HepG2 (cell line): ENCODE measurements at regions not wholly inside any gene's neighbourhood (a gene's known extent, or its start where the extent isn't known, plus 50 kb on each side); places are given as distances from the start of the nearest gene placed in this dataset.

Experiments
- ATAC-seq: fragments of 200-7000 bp; cut with Tn5 transposase; 3 replicates; pipeline ENCODE4 v1.9.1; 2020; ENCODE audit warnings: mild to moderate bottlenecking, moderate library complexity
- BruUV-seq: library from RNA; stranded (reverse); fragments of 400-500 nt; replicated peaks from 2 replicates; lab custom pipeline; 2021; lab: Mats Ljungman, UMichigan
- CTCF ChIA-PET: fragments of 300-600 bp; formaldehyde crosslinking; extraction: SDS; loops from one replicate; lab custom pipeline; 2021; ENCODE audit warnings: low total read pairs, inconsistent platforms, low intra/inter-chr PET ratio; lab: Yijun Ruan, JAX
- POLR2A ChIA-PET: fragments of 350-600 bp; sonication (Branson Sonifier 250); formaldehyde crosslinking; loops from one replicate; lab custom pipeline; 2020; ENCODE audit warnings: antibody characterized with exemption, inconsistent platforms; lab: Yijun Ruan, JAX
- DNase-seq: peaks from one replicate; pipeline ENCODE4 v3.0.0-alpha.2; 2015; ENCODE audit warnings: low spot score
- FAIRE-seq: peaks from 3 replicates; lab custom pipeline; 2011; peaks lifted over from hg19 to GRCh38; lab: Jason Lieb, UNC
- H2AFZ ChIP-seq: one replicate; pipeline ENCODE4 v1.6.1; 2011; ENCODE audit warnings: low read length, inconsistent platforms
- H3K27ac ChIP-seq: fragments of 300-600 bp; 3 replicates; pipeline ENCODE4 v1.8.0; 2011; ENCODE audit warnings: mixed run types, mild to moderate bottlenecking, mixed read lengths, low read length, inconsistent platforms; ENCODE audit not compliant: insufficient read depth; ENCODE audit errors: extremely low read length
- H3K27me3 ChIP-seq, 2 experiments: fragments of 200-600 bp in 1 of 2; 2 replicates in 1 of 2; 3 replicates in 1 of 2; pipeline versions ENCODE4 v1.6.0 to v1.8.0; 2011; ENCODE audit warnings: low read length in 2 of 2, mild to moderate bottlenecking in 2 of 2, moderate library complexity in 2 of 2, inconsistent platforms in 1 of 2; ENCODE audit not compliant: insufficient read depth in 2 of 2, control insufficient read depth in 1 of 2
- H3K36me3 ChIP-seq, 2 experiments: fragments of 200-600 bp in 1 of 2; replicated peaks in 1 of 2; 2 replicates in 1 of 2; 3 replicates in 1 of 2; pipeline versions ENCODE4 v1.5.1 to v1.8.0; 2011; ENCODE audit warnings: low read length in 2 of 2, inconsistent platforms in 1 of 2; ENCODE audit not compliant: insufficient read depth in 2 of 2, control insufficient read depth in 1 of 2
- H3K4me1 ChIP-seq: 2 replicates; pipeline ENCODE4 v1.5.1; 2012; ENCODE audit warnings: low read length, inconsistent platforms; ENCODE audit not compliant: insufficient read depth
- H3K4me2 ChIP-seq: 2 replicates; pipeline ENCODE4 v1.6.0; 2011; ENCODE audit warnings: low read depth, low read length, inconsistent platforms
- H3K4me3 ChIP-seq, 3 experiments: fragments of 200-600 bp in 1 of 3; sonication (generic), shearing (Covaris generic) in 1 of 3; replicated peaks in 1 of 3; 2 replicates each; pipeline ENCODE4 v1.5.1; 2011 to 2016; ENCODE audit warnings: low read length in 3 of 3, inconsistent platforms in 2 of 3, low read depth in 2 of 3, mild to moderate bottlenecking in 2 of 3, control low read depth in 1 of 3, mixed read lengths in 1 of 3; ENCODE audit not compliant: insufficient read depth in 1 of 3
- H3K79me2 ChIP-seq: one replicate; pipeline ENCODE4 v1.6.1; 2011; ENCODE audit warnings: low read length, inconsistent platforms; ENCODE audit not compliant: insufficient read depth
- H3K9ac ChIP-seq: 2 replicates; pipeline ENCODE4 v1.6.0; 2011; ENCODE audit warnings: mild to moderate bottlenecking, low read depth, low read length, inconsistent platforms; ENCODE audit not compliant: insufficient read depth
- H3K9me3 ChIP-seq: 2 replicates; pipeline ENCODE4 v1.5.1; 2012; ENCODE audit warnings: mild to moderate bottlenecking, low read length
- H4K20me1 ChIP-seq: 2 replicates; pipeline ENCODE4 v1.6.0; 2011; ENCODE audit warnings: inconsistent platforms, mild to moderate bottlenecking, low read length, moderate library complexity; ENCODE audit not compliant: insufficient read depth
- ATF5 ChIP-seq: sonication (generic); formaldehyde crosslinking; IDR thresholded peaks from 2 replicates; pipeline ENCODE4 v1.4.0; 2020; ENCODE audit warnings: mild to moderate bottlenecking, low read depth, missing genetic modification reagents
- BATF2 ChIP-seq: sonication (generic); formaldehyde crosslinking; IDR thresholded peaks from 2 replicates; pipeline ENCODE4 v1.8.0; 2022; ENCODE audit warnings: mild to moderate bottlenecking, missing genetic modification reagents, moderate library complexity
- GPBP1L1 ChIP-seq: sonication (generic); formaldehyde crosslinking; IDR thresholded peaks from 2 replicates; pipeline ENCODE4 v1.5.0; 2020; ENCODE audit warnings: mild to moderate bottlenecking, missing genetic modification reagents
- MBD4 ChIP-seq: IDR thresholded peaks from 2 replicates; pipeline ENCODE4 v1.6.1; 2012; ENCODE audit warnings: low read length, inconsistent platforms, borderline replicate concordance
- PBX3 ChIP-seq: sonication (generic); formaldehyde crosslinking; IDR thresholded peaks from 2 replicates; pipeline ENCODE4 v1.8.1; 2023; ENCODE audit warnings: missing genetic modification reagents, inconsistent platforms, borderline replicate concordance
- SALL2 ChIP-seq: sonication (generic); formaldehyde crosslinking; IDR thresholded peaks from 2 replicates; pipeline ENCODE4 v1.8.1; 2023; ENCODE audit warnings: mild to moderate bottlenecking, missing genetic modification reagents, inconsistent platforms
- SMAD3 ChIP-seq: sonication (generic); formaldehyde crosslinking; IDR thresholded peaks from 2 replicates; pipeline ENCODE4 v1.4.0; 2020; ENCODE audit warnings: missing genetic modification reagents
- SSRP1 ChIP-seq: IDR thresholded peaks from 2 replicates; pipeline ENCODE4 v1.6.1; 2016; ENCODE audit warnings: control low read depth
- ZKSCAN8 ChIP-seq: IDR thresholded peaks from 2 replicates; pipeline ENCODE4 v1.6.1; 2016; ENCODE audit warnings: borderline replicate concordance, missing genetic modification reagents, missing compliant biosample characterization
- ZNF10 ChIP-seq: sonication (generic); formaldehyde crosslinking; IDR thresholded peaks from 2 replicates; pipeline ENCODE4 v1.4.0; 2020; ENCODE audit warnings: mild to moderate bottlenecking, low read depth, missing genetic modification reagents, borderline replicate concordance
- ZNF20 ChIP-seq: sonication (generic); formaldehyde crosslinking; IDR thresholded peaks from 2 replicates; pipeline ENCODE4 v1.4.0; 2020; ENCODE audit warnings: mild to moderate bottlenecking, moderate library complexity, missing genetic modification reagents
- ZNF629 ChIP-seq: sonication (generic); formaldehyde crosslinking; conservative IDR thresholded peaks from 2 replicates; pipeline ENCODE4 v1.5.0; 2020; ENCODE audit warnings: missing genetic modification reagents
- ZNF850 ChIP-seq: sonication (generic); formaldehyde crosslinking; conservative IDR thresholded peaks from 2 replicates; pipeline ENCODE4 v1.9.0; 2021; ENCODE audit warnings: mild to moderate bottlenecking, missing genetic modification reagents
- WGBS: methylation state at CpG from one replicate; pipeline ENCODE4 v1.1.6; 2017; ENCODE audit warnings: low lambda C conversion rate; 5-methylcytosine and 5-hydroxymethylcytosine counted together
- in situ Hi-C: cut with HindIII; loops from 2 replicates; pipeline ENCODE4 v1.10.0; 2017; ENCODE audit warnings: low pct_unique_long_range_greater_than_20kb; ENCODE audit not compliant: extremely low pct_ligation_motif_present
- intact Hi-C: fragments of 100-400 bp; cut with micrococcal nuclease; formaldehyde crosslinking; loops from one replicate; pipeline ENCODE4 v1.10.0; 2022; ENCODE audit not compliant: unreplicated experiment

GRCh38 chr6:1116149-1116548, 195.7 kb upstream of the FOXQ1 start (continued):
- TF ChIP-seq SALL2 (no peak), ZKSCAN8 (CRISPR knock-in tag) (no peak), PBX3 (CRISPR knock-in tag) (no peak), ZNF850 (CRISPR knock-in tag) (no peak), ZNF20 (no peak)

GRCh38 chr6:1113916-1114540, 197.9 kb upstream of the FOXQ1 start:
- no peaks in the 10 kb centered on the region for H3K79me2 ChIP-seq
- POLR2A ChIA-PET: no interaction called here
- H3K9ac ChIP-seq: no peak overlapping the region
- no peak overlapping the region for H2AFZ ChIP-seq
- no peaks in the 10 kb centered on the region for H3K36me3 ChIP-seq
- 96% methylated on average over 7 of the region's 7 CpGs for WGBS
- no peaks in the 10 kb centered on the region for H4K20me1 ChIP-seq
- H3K27me3 ChIP-seq: no peaks in the 10 kb centered on the region
- H3K9me3 ChIP-seq: no peaks in the 10 kb centered on the region
- intact Hi-C loops: no loop called here
- FAIRE-seq (no peak), DNase-seq (no peak), ATAC-seq (no peak)
- in situ Hi-C loops: no loop called here
- H3K4me2 ChIP-seq: no peak overlapping the region
- H3K4me1 ChIP-seq: peaks cover 31% of the 10 kb centered on the region
- no peak overlapping the region for H3K27ac ChIP-seq
- H3K4me3 ChIP-seq: no peak overlapping the region
- TF ChIP-seq SSRP1 (CRISPR knock-in tag): no peak
- TF ChIP-seq ZNF10 (CRISPR knock-in tag): no peak
- no peak for TF ChIP-seq GPBP1L1
- no peak for TF ChIP-seq SMAD3 (CRISPR knock-in tag)
- TF ChIP-seq BATF2: no peak
- TF ChIP-seq MBD4: no peak
- no peak for TF ChIP-seq ZNF629
- no peak for TF ChIP-seq ATF5 (CRISPR knock-in tag)
- TF ChIP-seq, all 625 proteins: peak for 0
- BruUV-seq: no TSS peak
- CTCF ChIA-PET: no interaction called here
